ENCODE measurements at regions not wholly inside any gene's neighbourhood (a gene's known extent, or its start where the extent isn't known, plus 50 kb on each side); places are given as distances from the start of the nearest gene placed in this dataset.

GRCh38 chr1:76764638-76765454 is 102.4 kb upstream of the ST6GALNAC5 start:
- Mint-ChIP-seq H3K36me3 (ENCODE audit: insufficient read depth, unreplicated experiment) (no peaks in the 10 kb centered on the region), H3K9me3 (ENCODE audit: unreplicated experiment) (no peaks in the 10 kb centered on the region), H3K27ac (ENCODE audit: unreplicated experiment) (no peak overlapping the region), H3K4me3 (ENCODE audit: unreplicated experiment) (no peak overlapping the region), H3K4me1 (ENCODE audit: low read depth, unreplicated experiment) (no peaks in the 10 kb centered on the region), H3K27me3 (ENCODE audit: insufficient read depth, unreplicated experiment) (peaks cover 12% of the 10 kb centered on the region)
- intact Hi-C loops (cut with micrococcal nuclease; ENCODE audit: unreplicated experiment), result no loop called here
- no peaks in the 10 kb centered on the region for H3K4me1 ChIP-seq
- no peak overlapping the region for H3K4me3 ChIP-seq (ENCODE audit: low read depth, low read length)
- CTCF ChIA-PET, result no interaction called here
- no peak for DNase-seq
- H3K9me3 ChIP-seq, result no peaks in the 10 kb centered on the region
- no peaks in the 10 kb centered on the region for H3K36me3 ChIP-seq (ENCODE audit: control insufficient read depth, insufficient read depth, low read length)
- no peaks in the 10 kb centered on the region for H3K27me3 ChIP-seq (replicated peaks; ENCODE audit: control insufficient read depth, insufficient read depth, low read length)
- no TSS peak for BruUV-seq (replicated peaks)
- POLR2A ChIA-PET, result no interaction called here
- no peak for TF ChIP-seq CTCF (IDR thresholded peaks at IDR 0.05; ENCODE audit: insufficient read depth in 1 of 2, low read depth in 1 of 2, low read length in 1 of 2, severe bottlenecking in 1 of 2, unreplicated experiment in 1 of 2)

- Histone ChIP-seq H3K36me3 (ENCODE audit: control insufficient read depth, insufficient read depth, low read length) (no peaks in the 10 kb centered on the region), H3K4me3 (ENCODE audit: low read depth, low read length) (no peak overlapping the region), H3K27me3 (replicated peaks; ENCODE audit: control insufficient read depth, insufficient read depth, low read length) (no peaks in the 10 kb centered on the region), H3K9me3 (no peaks in the 10 kb centered on the region), H3K4me1 (no peaks in the 10 kb centered on the region)
- peaks cover 14% of the 10 kb centered on the region for H3K27me3 Mint-ChIP-seq (ENCODE audit: insufficient read depth, unreplicated experiment)
- intact Hi-C loops (cut with micrococcal nuclease; ENCODE audit: unreplicated experiment), result no loop called here
- BruUV-seq (replicated peaks), result no TSS peak
- no peaks in the 10 kb centered on the region for H3K9me3 Mint-ChIP-seq (ENCODE audit: unreplicated experiment)
- H3K36me3 Mint-ChIP-seq (ENCODE audit: insufficient read depth, unreplicated experiment), result no peaks in the 10 kb centered on the region
- no peak overlapping the region for H3K27ac Mint-ChIP-seq (ENCODE audit: unreplicated experiment)
- no peak overlapping the region for H3K4me3 Mint-ChIP-seq (ENCODE audit: unreplicated experiment)
- POLR2A ChIA-PET, result no interaction called here
- DNase-seq, result no peak
- CTCF ChIA-PET, result no interaction called here
- H3K4me1 Mint-ChIP-seq (ENCODE audit: low read depth, unreplicated experiment), result no peaks in the 10 kb centered on the region
- no peak for TF ChIP-seq CTCF (IDR thresholded peaks at IDR 0.05; ENCODE audit: insufficient read depth in 1 of 2, low read depth in 1 of 2, low read length in 1 of 2, severe bottlenecking in 1 of 2, unreplicated experiment in 1 of 2)
Observed at GRCh38 chr1:76766381-76766780, 100.9 kb upstream of the ST6GALNAC5 start.

- POLR2A ChIA-PET, result no interaction called here
- no peaks in the 10 kb centered on the region for H3K4me1 Mint-ChIP-seq (ENCODE audit: low read depth, unreplicated experiment)
- CTCF ChIA-PET, result no interaction called here
Observed at GRCh38 chr1:76769911-76770310, 97.4 kb upstream of the ST6GALNAC5 start.

More at GRCh38 chr1:76769911-76770310, 97.4 kb upstream of the ST6GALNAC5 start:
- no peaks in the 10 kb centered on the region for H3K4me1 ChIP-seq
- no peak for DNase-seq
- H3K27me3 Mint-ChIP-seq (ENCODE audit: insufficient read depth, unreplicated experiment), result peaks cover 12% of the 10 kb centered on the region
- no peak overlapping the region for H3K4me3 ChIP-seq (ENCODE audit: low read depth, low read length)
- H3K9me3 Mint-ChIP-seq (ENCODE audit: unreplicated experiment), result no peaks in the 10 kb centered on the region
- intact Hi-C loops (cut with micrococcal nuclease; ENCODE audit: unreplicated experiment), result no loop called here
- H3K36me3 Mint-ChIP-seq (ENCODE audit: insufficient read depth, unreplicated experiment), result no peaks in the 10 kb centered on the region
- BruUV-seq (replicated peaks), result no TSS peak
- no peak overlapping the region for H3K4me3 Mint-ChIP-seq (ENCODE audit: unreplicated experiment)
- TF ChIP-seq CTCF (IDR thresholded peaks at IDR 0.05; ENCODE audit: insufficient read depth in 1 of 2, low read depth in 1 of 2, low read length in 1 of 2, severe bottlenecking in 1 of 2, unreplicated experiment in 1 of 2), result no peak
- H3K36me3 ChIP-seq (ENCODE audit: control insufficient read depth, insufficient read depth, low read length), result no peaks in the 10 kb centered on the region
- H3K27ac Mint-ChIP-seq (ENCODE audit: unreplicated experiment), result no peak overlapping the region
- H3K27me3 ChIP-seq (replicated peaks; ENCODE audit: control insufficient read depth, insufficient read depth, low read length), result no peaks in the 10 kb centered on the region
- no peaks in the 10 kb centered on the region for H3K9me3 ChIP-seq
